Progenitor cell of endocrine pancreas (in vitro differentiated cells): ENCODE measurements at regions not wholly inside any gene's neighbourhood (a gene's known extent, or its start where the extent isn't known, plus 50 kb on each side); places are given as distances from the start of the nearest gene placed in this dataset.
"Not testable (repeated sequence)": the region's sequence is repeated elsewhere in the genome, so short reads cannot be mapped to it uniquely, and the experiment has no call there.

Experiments used
- DNase-seq: peaks from one replicate; pipeline ENCODE4 v3.0.0; 2021; ENCODE audit warnings: low spot score; ENCODE audit not compliant: unreplicated experiment
- H3K27ac Mint-ChIP-seq: 2 replicates; pipeline ENCODE4 v1.8.0; 2021; ENCODE audit warnings: mild to moderate bottlenecking, moderate library complexity, mixed read lengths
- H3K27me3 Mint-ChIP-seq: 2 replicates; pipeline ENCODE4 v1.8.0; 2021; ENCODE audit warnings: mixed read lengths
- H3K36me3 Mint-ChIP-seq: 2 replicates; pipeline ENCODE4 v1.8.0; 2022; ENCODE audit warnings: mixed read lengths; ENCODE audit not compliant: insufficient read depth
- H3K4me1 Mint-ChIP-seq: 2 replicates; pipeline ENCODE4 v1.8.0; 2021; ENCODE audit warnings: low read depth, mixed read lengths
- H3K4me3 Mint-ChIP-seq: 2 replicates; pipeline ENCODE4 v1.8.0; 2021; ENCODE audit warnings: low read depth, mild to moderate bottlenecking, moderate library complexity, mixed read lengths
- H3K9me3 Mint-ChIP-seq: 2 replicates; pipeline ENCODE4 v1.8.0; 2021; ENCODE audit warnings: low read depth, mixed read lengths
- CTCF ChIP-seq: fragments of 200-600 bp; sonication (generic); IDR thresholded peaks from one replicate; pipeline ENCODE4 v1.5.0; 2021; ENCODE audit warnings: antibody characterized with exemption, mild to moderate bottlenecking; ENCODE audit not compliant: unreplicated experiment

GRCh38 chrX:116526010-116526409 is 63.2 kb upstream of the CT83 start:
- H3K27ac Mint-ChIP-seq = no peak overlapping the region
- no peaks in the 10 kb centered on the region for H3K9me3 Mint-ChIP-seq
- no peaks in the 10 kb centered on the region for H3K36me3 Mint-ChIP-seq
- H3K4me1 Mint-ChIP-seq = no peaks in the 10 kb centered on the region
- TF ChIP-seq CTCF = no peak
- no peaks in the 10 kb centered on the region for H3K27me3 Mint-ChIP-seq
- DNase-seq = no peak
- no peak overlapping the region for H3K4me3 Mint-ChIP-seq

- not testable (repeated sequence) for DNase-seq, H3K9me3 Mint-ChIP-seq, H3K36me3 Mint-ChIP-seq, H3K4me1 Mint-ChIP-seq, H3K27me3 Mint-ChIP-seq
- peak overlapping the region; percentile 83 for H3K4me3 Mint-ChIP-seq
- H3K27ac Mint-ChIP-seq = peak overlapping the region; percentile 93
These were observed 57.5 kb upstream of the CT83 start for GRCh38 chrX:116520280-116520679.
